ENCODE measurements at regions not wholly inside any gene's neighbourhood (a gene's known extent, or its start where the extent isn't known, plus 50 kb on each side); places are given as distances from the start of the nearest gene placed in this dataset.

- TF ChIP-seq POLR2A (IDR thresholded peaks at IDR 0.05) (no peak), CTCF (IDR thresholded peaks at IDR 0.05) (no peak), EP300 (IDR thresholded peaks at IDR 0.05) (no peak)
Observed at GRCh38 chr10:111600772-111601171, 523.9 kb downstream of the ADRA2A start.
